Ascending aorta (tissue), 2 donors: ENCODE measurements at regions not wholly inside any gene's neighbourhood (a gene's known extent, or its start where the extent isn't known, plus 50 kb on each side); places are given as distances from the start of the nearest gene placed in this dataset.
"Not testable (repeated sequence)": the region's sequence is repeated elsewhere in the genome, so short reads cannot be mapped to it uniquely, and the experiment has no call there.

Experiments
- DNase-seq, 2 donors: peaks; one replicate each; pipeline ENCODE4 v3.0.0-alpha.2; 2019; ENCODE audit warnings: low spot score in 2 of 2
- H3K27ac ChIP-seq, 2 donors: fragments of 200-600 bp; sonication (generic); one replicate each; pipeline ENCODE4 v1.5.1; 2016 to 2017; ENCODE audit warnings: mild to moderate bottlenecking in 1 of 2
- H3K27me3 ChIP-seq: fragments of 200-600 bp; sonication (generic); one replicate; pipeline ENCODE4 v1.5.1; 2017
- H3K36me3 ChIP-seq, 2 donors: fragments of 200-600 bp; sonication (generic); one replicate each; pipeline ENCODE4 v1.5.1; 2016
- H3K4me1 ChIP-seq, 2 donors: fragments of 200-600 bp; sonication (generic); one replicate each; pipeline ENCODE4 v1.5.1; 2016 to 2017; ENCODE audit warnings: mild to moderate bottlenecking in 1 of 2
- H3K4me3 ChIP-seq, 2 donors: fragments of 200-600 bp; sonication (generic); one replicate each; pipeline ENCODE4 v1.5.1; 2016 to 2017; ENCODE audit warnings: mild to moderate bottlenecking in 1 of 2
- H3K9me3 ChIP-seq, 2 donors: fragments of 200-600 bp; sonication (generic); one replicate each; pipeline ENCODE4 v1.5.1; 2016
- intact Hi-C: fragments of 100-400 bp; cut with DNase I; formaldehyde crosslinking; loops from one replicate; pipeline ENCODE4 v1.15.1; 2023
- TF ChIP-seq, protein P1 (sequence below), 3 experiments: fragments of 200-600 bp in 2 of 3; fragments of 450-650 bp in 1 of 3; sonication (generic) in 2 of 3; IDR thresholded peaks; one replicate each; pipeline ENCODE4 v1.5.1; 2016 to 2019; ENCODE audit warnings: antibody characterized with exemption in 3 of 3, mild to moderate bottlenecking in 1 of 3, moderate library complexity in 1 of 3

DNA sequence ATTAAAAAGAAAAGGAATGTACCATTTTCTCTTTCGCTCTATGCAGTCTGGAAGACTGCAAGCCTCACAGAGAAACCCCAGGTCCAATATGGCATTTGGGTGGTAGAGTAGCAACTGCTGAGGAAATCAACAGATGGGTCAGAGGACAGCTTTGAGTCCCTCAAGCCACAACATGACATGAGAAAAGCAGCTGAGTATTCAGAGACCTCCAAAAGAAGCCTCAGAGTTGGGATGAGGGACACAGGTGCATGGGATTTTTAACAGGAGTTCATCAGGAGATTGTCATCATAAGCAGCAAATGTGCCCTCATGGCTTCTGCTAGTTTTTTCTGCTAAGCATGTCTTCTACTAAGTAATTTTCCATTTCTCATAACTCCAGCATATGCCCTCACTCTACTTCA, 111.6 kb downstream of the BLID start:
- no peak for DNase-seq
- Histone ChIP-seq H3K9me3 (peaks cover 0 to 3% of the 10 kb centered on the region in 2 donors), H3K27me3 (no peaks in the 10 kb centered on the region), H3K36me3 (no peaks in the 10 kb centered on the region), H3K27ac (no peak overlapping the region), H3K4me1 (peaks cover 4 to 6% of the 10 kb centered on the region in 2 donors), H3K4me3 (no peak overlapping the region)
- intact Hi-C loops: no loop called here
- TF ChIP-seq, protein P1, sequence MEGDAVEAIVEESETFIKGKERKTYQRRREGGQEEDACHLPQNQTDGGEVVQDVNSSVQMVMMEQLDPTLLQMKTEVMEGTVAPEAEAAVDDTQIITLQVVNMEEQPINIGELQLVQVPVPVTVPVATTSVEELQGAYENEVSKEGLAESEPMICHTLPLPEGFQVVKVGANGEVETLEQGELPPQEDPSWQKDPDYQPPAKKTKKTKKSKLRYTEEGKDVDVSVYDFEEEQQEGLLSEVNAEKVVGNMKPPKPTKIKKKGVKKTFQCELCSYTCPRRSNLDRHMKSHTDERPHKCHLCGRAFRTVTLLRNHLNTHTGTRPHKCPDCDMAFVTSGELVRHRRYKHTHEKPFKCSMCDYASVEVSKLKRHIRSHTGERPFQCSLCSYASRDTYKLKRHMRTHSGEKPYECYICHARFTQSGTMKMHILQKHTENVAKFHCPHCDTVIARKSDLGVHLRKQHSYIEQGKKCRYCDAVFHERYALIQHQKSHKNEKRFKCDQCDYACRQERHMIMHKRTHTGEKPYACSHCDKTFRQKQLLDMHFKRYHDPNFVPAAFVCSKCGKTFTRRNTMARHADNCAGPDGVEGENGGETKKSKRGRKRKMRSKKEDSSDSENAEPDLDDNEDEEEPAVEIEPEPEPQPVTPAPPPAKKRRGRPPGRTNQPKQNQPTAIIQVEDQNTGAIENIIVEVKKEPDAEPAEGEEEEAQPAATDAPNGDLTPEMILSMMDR (IDR thresholded peaks at IDR 0.05): no peak

DNA sequence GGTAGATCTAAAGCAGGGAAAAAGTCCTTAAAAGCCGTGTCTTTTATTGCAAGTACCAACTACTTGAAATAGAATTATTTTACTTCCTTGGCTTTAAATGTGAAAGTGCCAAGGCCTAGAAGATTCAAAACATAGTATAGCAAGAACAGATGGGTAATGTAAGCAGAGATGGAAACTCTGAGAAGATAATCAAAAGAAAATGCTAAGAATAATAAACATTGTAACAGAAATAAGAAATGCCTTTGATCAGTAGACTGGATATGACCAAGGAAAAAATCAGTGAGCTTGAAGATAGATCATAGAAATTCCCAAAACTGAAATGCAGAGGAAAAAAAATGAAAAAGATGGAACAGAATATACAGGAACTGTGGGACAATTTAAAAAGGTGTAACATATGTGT, 113.1 kb downstream of the BLID start:
- Histone ChIP-seq H3K36me3 (no peaks in the 10 kb centered on the region), H3K9me3 (peaks cover 0 to 3% of the 10 kb centered on the region in 2 donors), H3K27ac (no peak overlapping the region), H3K27me3 (no peaks in the 10 kb centered on the region), H3K4me3 (no peak overlapping the region), H3K4me1 (peaks cover 2 to 6% of the 10 kb centered on the region in 2 donors)
- intact Hi-C loops: no loop called here
- no peak for DNase-seq
- TF ChIP-seq, protein P1 (IDR thresholded peaks at IDR 0.05): no peak

DNA sequence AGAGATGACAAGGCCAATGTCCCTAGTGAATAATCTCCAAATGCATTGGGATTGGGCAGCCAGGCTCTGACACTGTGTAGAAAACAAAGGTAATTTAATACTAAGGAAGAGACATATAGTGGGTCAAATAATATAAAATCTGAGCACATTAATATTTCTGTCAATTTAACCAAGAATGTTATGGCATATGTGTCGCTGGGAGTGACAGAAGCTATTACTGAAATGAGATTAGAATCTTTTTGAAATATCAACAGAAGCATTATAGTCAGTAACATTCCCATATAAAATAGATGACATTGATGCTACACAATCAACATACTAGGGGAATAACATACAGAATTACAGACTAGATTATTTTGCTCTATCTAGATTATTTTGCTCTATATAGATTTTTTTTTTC, 114.0 kb downstream of the BLID start:
- Histone ChIP-seq H3K27me3 (no peaks in the 10 kb centered on the region), H3K9me3 (peaks cover 0 to 3% of the 10 kb centered on the region in 2 donors), H3K4me3 (no peak overlapping the region), H3K4me1 (no peaks in the 10 kb centered on the region), H3K27ac (no peak overlapping the region), H3K36me3 (no peaks in the 10 kb centered on the region)
- intact Hi-C loops: no loop called here
- DNase-seq: no peak
- TF ChIP-seq, protein P1 (IDR thresholded peaks at IDR 0.05): no peak

DNA sequence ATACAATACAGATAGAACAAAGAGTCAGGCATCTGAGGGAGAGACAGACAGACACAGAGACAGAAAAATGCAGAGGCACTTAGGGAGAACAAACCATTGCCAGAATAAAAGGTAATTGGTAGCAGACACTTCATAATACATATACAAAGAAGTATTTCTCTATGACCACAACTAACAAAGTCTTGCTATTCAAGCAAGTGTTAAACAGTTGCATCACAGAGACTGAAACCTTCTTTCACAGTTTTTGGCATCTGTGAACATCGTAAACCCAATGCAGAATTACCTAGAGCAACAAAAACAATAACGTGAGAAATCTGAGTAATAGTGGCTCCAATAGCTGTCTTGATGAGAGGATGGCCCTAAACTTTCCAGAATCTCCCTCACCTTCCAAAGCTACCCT, 116.4 kb downstream of the BLID start:
- H3K9me3 ChIP-seq: peaks cover 0 to 3% of the 10 kb centered on the region in 2 donors
- H3K4me1 ChIP-seq: no peaks in the 10 kb centered on the region
- H3K27me3 ChIP-seq: no peaks in the 10 kb centered on the region
- TF ChIP-seq, protein P1 (IDR thresholded peaks at IDR 0.05): no peak
- no peaks in the 10 kb centered on the region for H3K36me3 ChIP-seq
- DNase-seq: no peak
- intact Hi-C loops: no loop called here
- H3K27ac ChIP-seq: no peak overlapping the region
- H3K4me3 ChIP-seq: no peak overlapping the region

DNA sequence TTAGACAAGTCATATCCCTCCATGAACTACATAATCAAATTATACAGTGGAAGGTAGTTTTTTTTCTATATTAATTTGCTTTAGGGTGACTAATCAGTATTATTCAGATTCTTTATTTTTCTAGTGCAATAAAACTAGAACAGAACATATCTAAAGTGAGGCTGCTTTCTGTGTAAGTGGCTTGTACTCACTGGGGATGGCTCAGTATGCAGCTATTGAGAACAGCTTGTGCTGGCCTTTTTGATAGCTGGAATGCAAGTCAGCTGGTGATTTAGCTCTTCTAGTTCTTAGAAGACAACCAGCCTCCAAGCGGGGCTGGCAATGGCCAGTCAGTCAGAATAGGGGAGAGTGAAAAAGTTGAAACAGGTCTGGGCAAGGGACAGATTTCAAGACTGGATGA, 119.4 kb downstream of the BLID start:
- Histone ChIP-seq H3K4me1 (no peaks in the 10 kb centered on the region), H3K4me3 (no peak overlapping the region), H3K27ac (no peak overlapping the region), H3K27me3 (no peaks in the 10 kb centered on the region), H3K9me3 (no peaks in the 10 kb centered on the region), H3K36me3 (no peaks in the 10 kb centered on the region)
- no peak for DNase-seq
- TF ChIP-seq, protein P1 (IDR thresholded peaks at IDR 0.05): no peak
- intact Hi-C loops: no loop called here

DNA sequence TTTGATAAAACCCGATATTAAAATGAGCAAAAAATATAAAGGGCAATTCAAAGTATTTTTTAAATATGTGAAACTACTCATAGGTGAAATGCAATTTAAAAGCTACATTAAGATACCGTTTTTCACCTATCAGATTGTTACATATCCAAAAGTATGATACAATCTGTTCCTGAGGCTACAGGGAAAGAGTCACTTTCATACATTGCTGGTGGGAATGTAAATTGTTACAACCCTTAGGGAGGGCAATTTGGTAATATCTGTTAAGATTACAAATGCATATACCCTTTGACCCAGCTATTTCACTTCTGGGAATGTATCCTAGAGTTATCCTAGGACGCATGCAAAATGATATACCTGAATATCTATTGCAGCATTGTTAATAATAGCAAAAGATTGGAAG, 132.1 kb downstream of the BLID start:
- Histone ChIP-seq H3K4me1 (no peaks in the 10 kb centered on the region), H3K4me3 (no peak overlapping the region), H3K27me3 (no peaks in the 10 kb centered on the region), H3K9me3 (no peaks in the 10 kb centered on the region), H3K36me3 (no peaks in the 10 kb centered on the region), H3K27ac (no peak overlapping the region)
- intact Hi-C loops: loop anchor here (10.0 kb wide), 1 partner anchor 69 kb away; no protein-coding TSS in a partner anchor
- no peak for DNase-seq
- TF ChIP-seq, protein P1 (IDR thresholded peaks at IDR 0.05): no peak

DNA sequence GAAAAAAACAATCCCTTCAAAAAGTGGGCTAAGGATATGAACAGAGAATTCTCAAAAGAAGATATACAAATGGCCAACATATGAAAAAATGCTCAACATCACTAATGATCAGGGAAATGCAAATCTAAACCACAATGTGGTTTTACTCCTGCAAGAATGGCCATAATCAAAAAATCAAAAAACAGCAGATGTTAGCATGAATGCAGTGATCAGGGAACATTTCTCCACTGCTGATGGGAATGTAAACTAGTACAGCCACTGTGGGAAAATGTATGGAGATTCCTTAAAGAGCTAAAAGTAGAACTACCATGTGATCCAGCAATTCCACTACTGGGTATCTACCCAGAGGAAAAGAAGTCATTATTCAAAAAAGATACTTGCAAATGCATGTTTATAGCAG, 138.1 kb downstream of the BLID start:
- DNase-seq, H3K27ac ChIP-seq, H3K4me3 ChIP-seq, H3K4me1 ChIP-seq, H3K9me3 ChIP-seq, intact Hi-C loops, H3K27me3 ChIP-seq, H3K36me3 ChIP-seq: not testable (repeated sequence)
